ENCODE measurements at regions not wholly inside any gene's neighbourhood (a gene's known extent, or its start where the extent isn't known, plus 50 kb on each side); places are given as distances from the start of the nearest gene placed in this dataset.
"Not testable (repeated sequence)": the region's sequence is repeated elsewhere in the genome, so short reads cannot be mapped to it uniquely, and the experiment has no call there.

DNA sequence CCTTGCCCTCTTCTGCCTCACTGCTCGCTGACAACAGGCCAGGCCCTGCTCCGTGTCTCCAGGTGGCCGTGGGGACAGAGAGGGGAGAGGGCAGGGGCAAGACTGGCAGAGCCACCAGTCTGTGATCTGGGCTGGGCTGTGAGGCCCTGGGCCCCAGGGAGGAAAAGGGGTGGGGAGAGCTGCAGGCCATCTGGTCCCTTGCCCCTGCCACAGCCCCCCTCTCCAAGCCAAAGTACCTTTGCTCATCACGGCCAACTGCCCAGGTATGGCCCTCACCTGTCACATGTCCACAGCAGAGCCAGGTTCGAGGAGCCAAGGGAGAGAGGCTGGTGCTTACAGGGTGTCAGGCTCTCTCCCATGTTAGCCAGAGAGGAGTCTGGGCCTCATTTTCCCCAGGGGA lies 91.4 kb upstream of the LHX1 start:
- DNase-seq (ENCODE audit: low read depth in 2 of 2): no peak

DNA sequence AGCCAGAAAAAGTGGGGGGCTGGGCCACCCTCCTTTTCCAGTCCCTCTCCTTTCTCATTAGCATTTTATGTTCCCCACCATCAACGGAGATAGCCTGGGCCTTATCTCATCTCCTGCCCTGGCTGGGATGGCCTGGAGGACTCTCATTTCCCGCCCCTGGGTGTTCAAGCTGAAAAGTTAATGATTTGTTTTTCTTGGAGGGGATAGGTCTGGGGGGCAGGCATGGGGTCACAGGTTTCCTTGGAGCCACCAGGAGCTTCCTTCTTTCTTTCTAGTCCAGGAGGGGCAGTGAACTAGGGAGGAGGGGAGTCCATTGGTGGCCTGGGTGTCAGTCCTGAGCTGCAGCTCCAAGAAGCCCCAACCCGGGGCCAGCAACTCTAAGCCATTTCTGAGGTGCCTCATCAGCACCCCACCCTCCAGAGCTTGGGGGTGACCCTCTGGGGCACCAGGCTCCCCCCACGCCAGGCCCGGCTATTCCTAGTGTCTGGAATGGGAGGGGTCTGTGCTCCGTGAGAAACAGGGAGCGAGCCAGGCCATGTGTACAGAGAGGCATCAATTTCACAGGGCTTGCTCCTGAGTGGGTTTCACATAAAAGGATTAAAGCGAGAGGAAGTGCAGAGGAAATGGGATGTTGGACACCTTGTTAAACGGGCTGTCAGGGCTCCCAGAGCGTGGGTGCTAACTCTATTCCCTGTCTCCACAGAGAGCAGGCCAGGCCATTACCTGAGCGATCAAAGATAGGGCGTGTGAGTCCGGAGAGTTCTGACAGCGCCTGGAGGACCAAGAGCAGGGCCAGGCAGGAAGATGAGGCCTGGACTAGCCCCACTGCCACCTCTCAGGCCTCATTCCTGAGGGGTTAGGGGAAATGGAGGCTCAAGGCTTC lies 90.6 kb upstream of the LHX1 start:
- DNase-seq (ENCODE audit: low read depth in 2 of 2): no peak

DNA sequence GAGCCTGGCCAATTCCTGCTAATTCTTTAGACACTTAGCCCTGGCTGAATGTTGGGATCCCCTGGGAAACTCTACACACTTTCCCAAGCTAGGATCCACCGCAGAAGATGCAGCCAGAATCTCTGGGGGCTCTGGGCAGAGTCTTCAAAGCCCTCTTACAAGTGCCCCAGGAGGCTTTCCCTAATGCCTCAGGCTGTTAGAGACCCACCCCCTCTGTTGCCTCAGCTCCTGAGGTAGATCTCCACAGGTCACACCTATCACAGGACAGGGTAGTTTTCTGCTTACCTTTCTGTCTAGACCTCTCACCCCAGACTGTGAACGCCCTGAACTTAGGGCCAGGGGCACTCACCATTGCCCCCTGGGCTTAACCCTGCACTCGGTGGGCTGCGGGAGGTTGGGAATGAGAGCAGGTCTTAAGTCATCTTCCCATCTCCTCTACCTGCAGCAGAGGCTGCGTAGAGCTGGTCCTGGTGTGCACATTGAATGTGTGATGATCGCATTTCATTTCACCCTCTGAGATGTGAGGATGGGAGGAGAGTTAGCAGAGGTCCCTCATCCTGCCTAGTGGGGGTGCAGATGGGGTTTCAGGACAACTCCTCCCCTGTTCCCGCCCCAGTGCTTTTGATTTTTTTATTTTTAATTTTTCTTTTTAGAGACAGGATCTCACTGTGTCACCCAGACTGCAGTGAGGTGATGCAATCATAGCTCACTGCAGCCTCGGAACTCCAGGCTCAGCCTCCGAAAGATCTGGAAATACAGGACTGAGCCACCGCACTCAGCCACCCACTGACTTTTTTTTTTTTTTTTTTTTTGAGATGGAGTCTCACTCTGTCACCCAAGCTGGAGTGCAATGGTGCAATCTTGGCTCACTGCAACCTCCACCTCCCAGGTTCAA lies 89.0 kb upstream of the LHX1 start:
- DNase-seq (ENCODE audit: low read depth in 2 of 2): no peak

DNA sequence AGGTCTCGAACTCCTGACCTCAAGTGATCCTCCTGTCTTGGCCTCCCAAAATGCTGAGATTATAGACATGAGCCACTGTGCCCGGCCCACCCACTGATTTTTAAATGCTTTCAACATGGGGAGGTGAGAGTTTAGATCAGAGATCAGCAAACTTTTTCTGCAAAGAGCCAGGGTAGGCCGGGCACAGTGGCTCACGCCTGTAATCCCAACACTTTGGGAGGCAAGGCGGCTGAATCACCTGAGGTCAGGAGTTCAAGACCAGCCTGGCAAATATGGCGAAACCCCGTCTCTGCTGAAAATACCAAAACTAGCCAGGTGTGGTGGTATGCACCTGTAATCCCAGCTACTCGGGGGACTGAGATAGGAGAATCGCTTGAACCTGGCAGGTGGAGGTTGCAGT lies 88.3 kb upstream of the LHX1 start:
- DNase-seq (ENCODE audit: low read depth in 2 of 2): not testable (repeated sequence)

DNA sequence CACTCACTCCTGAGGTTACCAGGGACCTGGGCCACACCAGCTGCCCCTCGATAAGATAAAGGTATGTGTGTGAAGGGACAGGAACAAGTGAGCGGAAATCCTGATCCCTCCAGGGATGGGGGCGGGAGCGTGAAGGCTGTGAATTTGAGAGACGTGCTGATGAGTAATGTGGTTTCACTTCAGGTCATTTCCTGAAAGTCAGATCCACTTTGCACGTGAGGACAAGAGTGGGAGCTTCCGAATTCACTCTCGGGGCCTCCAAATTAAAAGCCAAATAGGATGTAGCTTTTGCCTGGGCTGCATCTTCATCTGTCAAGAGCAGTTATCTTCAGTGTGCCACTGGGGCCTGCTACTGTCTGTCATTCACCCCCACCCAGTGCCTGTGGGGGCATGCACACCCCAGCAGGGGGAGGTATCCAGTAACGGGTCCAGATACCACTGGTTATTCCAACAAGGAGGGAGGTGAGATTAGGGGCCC lies 87.4 kb upstream of the LHX1 start:
- peak; percentile 26 to 57 for DNase-seq (ENCODE audit: low read depth in 2 of 2)

DNA sequence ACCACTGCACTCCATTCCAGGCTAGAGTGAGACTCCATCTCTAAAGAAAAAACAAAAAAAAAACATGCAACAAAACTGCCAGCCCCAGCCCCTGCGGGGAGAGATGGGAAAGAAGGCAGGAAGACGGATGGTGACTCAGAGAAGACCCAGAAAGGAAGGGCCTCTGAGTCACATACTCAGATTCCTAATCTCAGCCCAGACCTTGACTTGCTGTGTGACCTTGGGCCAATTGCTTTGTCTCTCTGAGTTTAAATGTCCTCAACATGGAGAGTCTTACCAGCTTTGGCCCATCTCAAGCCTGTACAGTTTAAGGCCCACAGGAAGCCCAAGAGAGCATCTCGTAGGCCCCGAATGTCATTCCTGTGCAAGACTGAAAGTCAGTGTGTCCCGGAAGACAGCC lies 86.5 kb upstream of the LHX1 start:
- peak in 1 of 2 donors; percentile 5 for DNase-seq (ENCODE audit: low read depth in 2 of 2)

DNA sequence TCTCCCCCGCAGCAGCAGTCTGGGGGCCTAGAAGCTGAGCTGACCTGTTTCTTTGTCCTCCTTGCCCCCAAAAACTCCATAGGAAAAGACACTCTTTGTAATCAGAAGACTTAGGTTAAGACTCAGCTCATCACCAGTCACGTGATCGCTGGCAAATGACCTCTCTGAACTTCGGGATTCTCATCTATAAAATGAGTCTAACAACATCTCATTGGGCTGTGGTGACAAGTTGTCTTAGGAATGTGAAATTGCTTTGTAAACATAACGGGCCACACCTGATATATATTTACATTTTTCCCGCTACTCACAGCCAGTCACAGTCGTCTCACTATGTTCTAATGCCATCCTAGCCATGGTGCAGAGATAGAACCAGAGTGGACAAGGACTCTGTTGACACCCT lies 86.0 kb upstream of the LHX1 start:
- DNase-seq (ENCODE audit: low read depth in 2 of 2): no peak

DNA sequence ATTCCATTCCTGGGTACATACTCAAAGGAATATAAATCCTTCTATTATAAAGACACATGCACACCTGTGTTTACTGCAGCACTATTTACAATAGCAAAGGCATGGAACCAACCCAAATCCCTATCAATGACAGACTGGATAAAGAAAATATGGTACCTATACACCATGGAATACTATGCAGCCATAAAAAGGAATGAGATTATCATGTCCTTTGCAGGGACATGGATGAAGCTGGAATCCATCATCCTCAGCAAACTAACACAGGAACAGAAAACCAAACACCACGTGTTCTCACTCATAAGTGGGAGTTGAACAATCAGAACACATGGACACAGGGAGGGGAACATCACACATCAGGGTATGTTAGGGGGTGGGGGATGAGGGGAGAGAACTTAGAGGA lies 84.8 kb upstream of the LHX1 start:
- not testable (repeated sequence) for DNase-seq (ENCODE audit: low read depth in 2 of 2)

DNA sequence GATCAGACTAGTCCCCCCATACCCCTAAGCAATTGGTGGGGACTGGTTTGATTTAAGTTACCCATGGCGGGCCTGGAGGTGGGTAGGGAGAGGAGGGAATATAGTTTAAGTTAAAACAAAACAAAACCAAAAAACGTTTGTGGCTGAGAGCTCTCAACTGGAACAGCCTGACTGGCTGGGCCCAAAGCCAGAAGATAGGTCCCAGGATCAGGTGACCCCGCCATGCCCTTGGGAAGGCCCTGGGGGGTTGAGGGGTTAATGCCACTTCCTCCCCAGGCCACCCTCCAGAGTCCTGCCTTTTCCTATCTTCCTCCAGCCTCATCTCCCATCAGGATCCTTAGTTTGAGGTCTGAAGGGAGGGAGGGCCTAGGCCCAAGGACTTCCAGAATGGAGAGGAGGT lies 82.3 kb upstream of the LHX1 start:
- no peak for DNase-seq (ENCODE audit: low read depth in 2 of 2)

DNA sequence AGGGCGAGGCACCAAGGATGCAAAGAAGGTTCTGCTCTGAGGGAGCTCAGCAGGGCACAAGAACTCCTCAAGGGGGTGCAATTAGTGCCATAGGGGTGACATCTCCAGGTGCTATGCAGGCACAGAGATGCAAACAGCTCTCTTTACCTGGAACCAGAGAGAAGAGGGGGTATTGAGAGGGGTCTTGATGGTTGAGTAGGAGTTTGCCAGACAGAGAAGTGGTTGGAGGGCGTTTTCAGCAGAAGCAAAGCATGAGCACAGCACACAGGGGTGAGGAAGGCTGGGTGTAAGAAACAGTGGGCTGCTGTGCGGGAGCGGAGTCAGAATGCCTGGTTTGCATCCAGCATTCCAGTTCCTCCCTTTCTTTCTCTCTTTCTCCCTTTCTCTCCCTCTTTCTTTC lies 81.8 kb upstream of the LHX1 start:
- DNase-seq (ENCODE audit: low read depth in 2 of 2): no peak

DNA sequence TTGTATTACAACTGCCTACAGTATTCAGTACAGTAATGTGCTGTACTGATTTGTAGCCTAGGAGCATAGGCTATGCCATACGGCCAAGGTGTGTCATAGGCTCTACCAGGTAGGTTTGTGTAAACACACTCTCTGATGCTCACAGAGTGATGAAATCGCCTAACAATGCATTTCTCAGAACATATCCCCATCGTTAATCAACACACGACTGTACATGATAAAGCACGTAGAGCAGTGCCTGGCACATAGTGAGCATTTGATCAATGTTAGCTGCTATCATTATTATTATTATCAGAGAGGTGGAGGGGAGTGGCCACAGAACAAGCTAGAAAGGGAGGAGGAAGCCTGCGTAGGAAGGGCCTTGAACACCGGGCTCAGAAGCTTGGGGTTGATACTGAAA lies 81.1 kb upstream of the LHX1 start:
- DNase-seq (ENCODE audit: low read depth in 2 of 2): no peak

DNA sequence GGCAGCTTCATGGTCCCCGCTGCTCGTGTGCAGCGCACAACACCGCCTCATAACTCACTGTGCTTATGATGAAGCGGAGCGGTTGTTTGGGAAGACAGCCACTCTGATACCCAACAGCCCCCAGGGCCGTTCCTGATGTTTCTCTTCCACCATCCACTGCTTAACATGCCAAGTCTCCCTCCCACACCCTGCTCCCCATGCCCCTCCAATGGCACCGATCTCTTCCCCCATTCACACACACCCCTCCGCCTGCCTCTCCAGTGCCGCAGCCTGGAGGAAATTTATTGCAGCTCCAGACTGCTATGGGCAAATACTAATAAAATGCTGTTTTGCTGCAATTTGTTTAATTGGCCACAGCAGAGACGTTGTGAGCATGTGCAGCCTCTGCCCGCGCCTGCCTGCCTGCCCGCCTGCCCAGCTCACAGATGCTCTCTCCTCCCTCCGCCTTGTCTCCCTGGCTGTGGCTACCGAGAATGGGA lies 80.3 kb upstream of the LHX1 start:
- DNase-seq (ENCODE audit: low read depth in 2 of 2): no peak

DNA sequence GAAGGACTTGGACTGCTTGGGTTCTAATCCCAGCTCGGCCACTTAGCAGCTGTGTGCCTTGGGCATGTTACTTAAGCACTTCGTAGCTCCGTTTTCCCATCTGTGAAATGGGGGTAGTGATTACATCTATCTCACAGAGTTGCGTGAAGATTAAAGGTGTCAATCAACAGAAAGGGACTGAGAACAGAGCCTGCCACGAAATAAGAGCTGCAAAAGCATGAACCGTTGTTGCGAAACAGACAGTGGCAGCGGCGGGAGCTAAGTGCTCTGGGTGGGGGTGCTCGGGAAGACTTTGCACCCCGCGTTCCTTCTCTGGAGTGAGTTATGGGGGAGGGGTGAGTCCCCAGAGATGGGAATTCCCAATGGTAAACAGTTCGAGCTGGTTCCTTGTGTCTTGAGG lies 79.6 kb upstream of the LHX1 start:
- no peak for DNase-seq (ENCODE audit: low read depth in 2 of 2)

DNA sequence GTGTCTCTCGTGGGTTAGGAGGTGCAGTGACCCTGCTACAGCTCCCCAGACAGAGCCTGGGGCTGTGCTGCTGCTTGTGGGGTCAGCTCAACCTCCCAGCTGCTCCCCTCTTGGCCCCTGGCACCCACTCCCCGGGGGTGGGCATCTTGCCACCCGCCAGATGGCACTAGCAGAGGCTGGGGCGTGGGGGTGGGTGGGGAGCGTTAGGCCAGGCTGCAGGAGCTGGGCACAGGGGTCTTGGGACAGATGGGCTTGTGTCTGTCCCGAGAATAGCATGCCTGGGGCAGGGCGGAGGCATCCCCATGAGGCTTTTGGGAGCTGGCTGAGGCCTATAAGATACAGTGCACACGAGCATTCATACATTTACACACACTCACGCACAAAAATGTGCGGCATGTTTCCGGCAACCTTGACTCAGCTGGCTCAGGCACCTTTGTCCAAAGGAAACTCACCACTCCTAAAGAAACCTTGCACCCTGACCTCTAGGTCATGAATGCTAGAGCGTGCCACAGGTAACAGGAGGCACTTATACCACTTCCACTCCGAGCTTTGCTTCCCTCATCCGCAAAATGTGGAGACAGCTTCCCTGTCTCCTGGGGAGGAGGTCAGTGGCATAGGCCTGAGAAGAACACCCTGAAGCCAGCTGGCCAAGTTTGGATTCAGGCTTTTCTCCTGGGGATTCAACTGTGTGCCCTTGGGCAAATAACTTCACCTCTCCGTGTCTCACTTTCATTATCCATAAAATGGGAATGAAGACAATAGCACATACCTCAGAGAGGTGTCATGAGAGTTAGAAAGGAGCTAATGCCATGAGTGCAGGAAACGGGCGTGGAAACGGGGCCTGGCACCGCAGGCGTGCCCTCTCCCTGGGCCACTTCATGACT lies 78.9 kb upstream of the LHX1 start:
- no peak for DNase-seq (ENCODE audit: low read depth in 2 of 2)

DNA sequence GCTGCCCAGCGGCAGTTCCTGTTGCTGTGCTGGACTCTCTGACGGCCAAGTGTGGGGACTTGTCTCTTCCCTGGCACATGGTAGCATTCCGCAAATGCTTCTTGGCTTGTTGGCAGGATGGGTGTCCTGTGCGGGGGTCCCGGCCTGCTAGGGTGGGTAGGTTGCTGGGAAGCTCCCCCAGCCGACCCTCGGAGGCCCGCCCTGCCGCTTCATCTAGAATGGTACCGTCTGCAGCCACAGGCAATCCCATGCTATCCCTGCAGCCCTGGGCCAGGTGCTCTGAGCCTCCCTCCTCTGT lies 78.3 kb upstream of the LHX1 start:
- no peak for DNase-seq (ENCODE audit: low read depth in 2 of 2)

DNA sequence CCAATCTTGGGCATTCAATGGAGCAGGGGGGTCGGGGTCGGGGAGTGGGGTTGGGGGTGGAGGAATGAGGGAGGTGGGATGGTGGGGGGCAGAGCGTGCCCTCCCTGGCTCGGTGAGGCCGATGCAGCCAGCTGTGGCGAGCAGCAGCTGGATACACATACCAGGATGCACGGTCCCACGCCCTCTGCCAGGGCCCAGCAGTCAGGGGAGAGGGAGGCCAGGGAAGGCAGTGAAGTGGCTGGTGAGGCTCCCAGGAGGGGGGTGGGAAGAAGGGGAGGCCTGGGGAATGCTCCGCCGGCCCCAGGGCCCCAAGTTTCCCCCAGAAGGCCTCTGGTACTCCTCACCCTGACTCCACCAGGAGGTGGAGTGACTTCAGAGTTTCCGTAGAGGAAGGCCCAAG lies 77.6 kb upstream of the LHX1 start:
- no peak for DNase-seq (ENCODE audit: low read depth in 2 of 2)

DNA sequence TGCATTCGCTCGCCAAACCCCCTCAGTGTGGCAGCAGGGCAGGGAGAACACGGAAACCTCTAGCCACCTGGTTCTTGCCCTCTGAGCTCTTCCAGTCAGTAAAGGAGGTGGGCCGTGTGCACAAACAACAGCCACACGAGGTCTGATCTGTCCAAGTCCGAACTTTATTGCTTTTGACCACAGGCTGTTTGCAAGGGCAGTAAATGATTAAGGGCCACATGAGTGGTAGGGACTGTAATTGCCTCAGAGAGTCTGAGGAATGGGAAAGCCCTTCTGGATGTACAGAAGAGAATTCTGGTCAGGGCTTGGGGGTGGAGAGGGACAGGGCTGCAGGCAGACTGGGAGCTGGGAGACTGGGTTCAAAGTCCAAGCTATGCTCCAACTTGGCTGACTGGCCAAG lies 75.7 kb upstream of the LHX1 start:
- no peak for DNase-seq (ENCODE audit: low read depth in 2 of 2)

DNA sequence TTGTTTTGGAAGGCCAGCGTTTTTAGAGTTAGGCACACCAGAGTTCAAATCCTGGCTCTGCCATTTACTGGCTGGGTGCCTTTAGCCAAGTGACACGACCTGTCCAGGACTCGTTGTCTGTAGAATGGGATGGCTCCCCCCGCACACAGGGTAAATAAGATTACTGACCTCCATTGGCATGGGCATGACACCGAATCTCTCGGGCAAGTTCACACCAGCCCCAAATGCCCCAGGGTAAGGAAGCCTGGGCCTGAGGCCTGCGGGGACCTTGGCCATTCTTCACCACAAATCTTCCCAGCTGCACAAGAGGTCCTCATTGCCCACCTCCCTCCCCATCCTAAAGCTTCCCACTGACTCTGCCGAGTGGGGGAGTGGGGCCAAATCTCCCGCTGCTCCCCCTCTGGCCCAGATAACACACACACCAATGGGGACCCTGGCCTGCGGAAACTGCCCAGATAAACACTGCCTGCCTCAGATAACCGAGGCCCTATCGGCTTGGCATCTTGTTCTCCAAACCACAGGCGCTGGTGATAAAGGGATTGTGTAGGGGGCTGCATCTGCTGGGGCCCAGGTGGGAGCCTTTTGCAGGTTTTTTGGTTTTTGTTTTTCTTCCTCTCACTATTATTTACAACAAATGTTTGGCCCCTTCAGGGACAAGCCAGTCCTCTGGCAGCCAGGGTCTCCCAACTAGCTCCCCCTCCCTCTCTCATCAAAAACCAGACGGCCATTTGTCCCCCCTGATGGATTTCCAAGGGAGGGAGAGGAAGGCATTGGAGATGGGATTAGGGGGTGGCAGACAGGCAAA lies 75.0 kb upstream of the LHX1 start:
- DNase-seq (ENCODE audit: low read depth in 2 of 2): no peak

DNA sequence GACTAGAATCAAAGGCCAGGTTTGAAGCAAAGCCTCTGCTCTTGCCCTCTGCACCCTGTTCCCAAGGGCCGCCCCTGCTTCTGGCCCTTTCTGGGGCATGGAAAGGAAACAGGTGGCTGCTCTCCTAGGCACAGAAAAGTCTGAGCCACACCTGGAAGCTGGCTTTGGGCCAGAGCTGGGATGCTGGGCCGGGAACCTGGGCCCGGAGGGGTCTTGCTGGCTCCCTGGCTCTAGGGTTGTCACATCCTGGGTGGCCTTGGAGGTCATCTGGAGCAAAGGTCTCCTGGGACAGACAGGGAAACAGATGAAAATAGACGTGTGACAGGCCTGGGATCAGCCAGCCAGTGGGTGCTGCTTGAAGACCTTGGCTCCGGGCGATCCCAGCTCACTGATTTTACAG lies 74.1 kb upstream of the LHX1 start:
- no peak for DNase-seq (ENCODE audit: low read depth in 2 of 2)

DNA sequence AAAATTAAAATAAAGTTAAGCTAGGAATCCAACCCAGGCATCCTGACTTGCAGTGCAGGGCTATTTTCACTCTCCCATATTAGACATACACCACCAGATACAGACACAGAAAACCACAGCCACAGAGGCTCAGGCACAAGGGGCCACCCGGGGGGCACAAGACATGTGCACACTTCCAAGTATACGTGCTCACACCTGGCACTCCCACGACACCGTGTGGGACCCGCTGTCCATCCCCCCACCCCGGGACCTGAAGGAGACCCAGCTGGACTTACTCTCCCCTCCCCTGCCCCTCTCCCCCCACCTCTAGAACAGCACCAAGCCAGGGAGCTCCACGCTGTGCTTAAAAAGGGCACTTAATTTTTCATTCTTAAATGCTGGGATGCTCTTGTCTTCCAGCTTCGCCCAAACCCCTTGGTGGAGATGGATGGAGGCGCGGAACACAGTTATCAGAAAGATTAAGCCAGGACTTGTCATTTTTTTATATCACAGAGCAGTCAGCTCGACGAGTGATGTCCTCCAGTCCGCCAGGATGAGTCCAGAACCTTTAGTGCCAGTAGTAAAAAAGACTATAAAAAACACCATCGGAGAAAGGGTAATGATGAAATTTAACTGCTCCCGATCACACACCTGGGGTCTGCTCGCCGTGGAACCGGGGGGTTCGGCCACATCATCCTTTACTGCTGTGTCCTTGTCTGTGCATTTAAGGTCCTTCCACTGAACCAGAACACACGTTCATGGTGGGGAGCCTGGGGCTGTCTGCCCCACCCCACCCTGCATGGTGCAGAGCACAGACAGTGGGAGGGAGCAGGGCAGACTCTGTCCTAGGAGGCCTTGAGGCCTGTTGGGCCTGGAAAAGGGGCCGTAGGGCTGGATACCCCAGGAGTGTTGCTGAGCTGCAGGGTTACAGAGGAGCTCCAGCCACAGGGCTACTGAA lies 73.3 kb upstream of the LHX1 start:
- no peak for DNase-seq (ENCODE audit: low read depth in 2 of 2)
